GM12872 (cell line): ENCODE measurements at regions not wholly inside any gene's neighbourhood (a gene's known extent, or its start where the extent isn't known, plus 50 kb on each side); places are given as distances from the start of the nearest gene placed in this dataset.

Experiments used
- TF ChIP-seq, protein P1 (sequence below): IDR thresholded peaks from 3 replicates; pipeline ENCODE4 v1.5.1; 2011; ENCODE audit warnings: low read depth, mild to moderate bottlenecking, low read length, moderate library complexity; ENCODE audit not compliant: insufficient read depth

DNA sequence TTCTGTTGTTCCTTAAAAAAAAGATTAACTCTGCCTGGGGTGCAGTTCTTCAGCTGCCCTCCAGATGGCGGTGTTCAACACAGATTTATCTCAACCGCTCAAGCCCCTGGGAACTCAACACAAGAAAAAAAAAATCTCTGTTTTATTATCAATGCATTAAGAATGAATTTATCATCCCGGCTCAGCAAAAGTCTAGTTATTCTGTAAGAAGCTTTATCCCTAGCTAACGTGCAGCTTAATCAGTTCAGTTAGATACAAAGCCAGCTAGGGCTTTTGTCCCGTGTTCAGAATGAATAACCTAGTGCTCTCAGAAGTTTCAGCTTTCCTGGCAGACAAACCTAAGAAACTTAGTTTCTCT is 475.9 kb upstream of the CCL2 start:
- TF ChIP-seq, protein P1, sequence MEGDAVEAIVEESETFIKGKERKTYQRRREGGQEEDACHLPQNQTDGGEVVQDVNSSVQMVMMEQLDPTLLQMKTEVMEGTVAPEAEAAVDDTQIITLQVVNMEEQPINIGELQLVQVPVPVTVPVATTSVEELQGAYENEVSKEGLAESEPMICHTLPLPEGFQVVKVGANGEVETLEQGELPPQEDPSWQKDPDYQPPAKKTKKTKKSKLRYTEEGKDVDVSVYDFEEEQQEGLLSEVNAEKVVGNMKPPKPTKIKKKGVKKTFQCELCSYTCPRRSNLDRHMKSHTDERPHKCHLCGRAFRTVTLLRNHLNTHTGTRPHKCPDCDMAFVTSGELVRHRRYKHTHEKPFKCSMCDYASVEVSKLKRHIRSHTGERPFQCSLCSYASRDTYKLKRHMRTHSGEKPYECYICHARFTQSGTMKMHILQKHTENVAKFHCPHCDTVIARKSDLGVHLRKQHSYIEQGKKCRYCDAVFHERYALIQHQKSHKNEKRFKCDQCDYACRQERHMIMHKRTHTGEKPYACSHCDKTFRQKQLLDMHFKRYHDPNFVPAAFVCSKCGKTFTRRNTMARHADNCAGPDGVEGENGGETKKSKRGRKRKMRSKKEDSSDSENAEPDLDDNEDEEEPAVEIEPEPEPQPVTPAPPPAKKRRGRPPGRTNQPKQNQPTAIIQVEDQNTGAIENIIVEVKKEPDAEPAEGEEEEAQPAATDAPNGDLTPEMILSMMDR = peak; percentile 83

DNA sequence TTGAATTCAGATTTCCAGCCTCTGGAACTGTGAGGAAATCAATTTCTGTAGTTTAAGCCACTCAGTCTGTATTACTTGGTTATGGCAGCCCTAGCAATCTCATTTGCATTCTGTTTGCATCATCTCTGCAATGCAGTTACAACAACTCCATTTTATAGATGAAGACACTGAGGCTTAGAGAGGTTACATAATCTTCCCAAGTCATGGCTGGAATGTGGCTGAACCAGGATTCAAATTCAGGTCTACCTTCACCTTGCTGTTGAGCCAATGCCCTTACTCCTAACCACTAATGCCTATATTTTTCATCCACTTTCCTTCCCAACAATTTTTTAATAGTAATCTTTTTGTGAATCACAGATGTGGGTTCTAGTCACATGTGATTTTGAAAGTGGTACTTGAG is 469.8 kb upstream of the CCL2 start:
- TF ChIP-seq, protein P1 = no peak

- TF ChIP-seq, protein P1 = no peak
Observed at GRCh38 chr17:33786478-33786877, 468.6 kb upstream of the CCL2 start.

GRCh38 chr17:33789658-33790057 is 465.4 kb upstream of the CCL2 start:
- TF ChIP-seq, protein P1 = no peak

- TF ChIP-seq, protein P1 = no peak
Observed at GRCh38 chr17:33797181-33797580, 457.9 kb upstream of the CCL2 start.

GRCh38 chr17:33798308-33798707 is 456.8 kb upstream of the CCL2 start:
- TF ChIP-seq, protein P1 = no peak

- TF ChIP-seq, protein P1 = no peak
Observed at GRCh38 chr17:33802349-33803198, 452.5 kb upstream of the CCL2 start.
